Mesenchymal stem cell (in vitro differentiated cells and primary cell): ENCODE measurements at regions not wholly inside any gene's neighbourhood (a gene's known extent, or its start where the extent isn't known, plus 50 kb on each side); places are given as distances from the start of the nearest gene placed in this dataset.
"Not testable (repeated sequence)": the region's sequence is repeated elsewhere in the genome, so short reads cannot be mapped to it uniquely, and the experiment has no call there.

Source experiments
- DNase-seq: peaks from one replicate; pipeline ENCODE4 v3.0.0-alpha.2; 2013
- H2AFZ ChIP-seq: one replicate; pipeline ENCODE4 v1.6.1; 2013; ENCODE audit warnings: low read depth, mild to moderate bottlenecking, control low read depth, inconsistent platforms, low read length, moderate library complexity
- H2AK5ac ChIP-seq: 2 replicates; pipeline ENCODE4 v1.6.1; 2013; ENCODE audit warnings: low read length, moderate library complexity, mild to moderate bottlenecking, inconsistent platforms; ENCODE audit not compliant: severe bottlenecking
- H2BK120ac ChIP-seq: one replicate; pipeline ENCODE4 v1.6.1; 2013; ENCODE audit warnings: low read depth, mild to moderate bottlenecking, inconsistent platforms, low read length, moderate library complexity
- H2BK12ac ChIP-seq, 2 experiments: one replicate each; pipeline ENCODE4 v1.6.1; 2013; ENCODE audit warnings: inconsistent platforms in 2 of 2, low read length in 2 of 2, mild to moderate bottlenecking in 2 of 2, moderate library complexity in 2 of 2, control low read depth in 1 of 2
- H2BK15ac ChIP-seq: one replicate; pipeline ENCODE4 v1.6.1; 2013; ENCODE audit warnings: mild to moderate bottlenecking, low read depth, inconsistent platforms; ENCODE audit not compliant: poor library complexity, severe bottlenecking
- H2BK5ac ChIP-seq: 2 replicates; pipeline ENCODE4 v1.6.1; 2013; ENCODE audit warnings: low read depth, mild to moderate bottlenecking, low read length, control low read depth, inconsistent platforms; ENCODE audit not compliant: poor library complexity, severe bottlenecking
- H3K14ac ChIP-seq, 2 experiments: one replicate each; pipeline ENCODE4 v1.6.1; 2013; ENCODE audit warnings: inconsistent platforms in 2 of 2, low read length in 2 of 2, control low read depth in 1 of 2, mild to moderate bottlenecking in 1 of 2, moderate library complexity in 1 of 2
- H3K18ac ChIP-seq, 2 experiments: one replicate each; pipeline ENCODE4 v1.6.1; 2013; ENCODE audit warnings: inconsistent platforms in 2 of 2, low read length in 2 of 2, control low read depth in 1 of 2, low read depth in 1 of 2, mild to moderate bottlenecking in 1 of 2
- H3K23ac ChIP-seq, 2 experiments: one replicate each; pipeline ENCODE4 v1.6.1; 2013; ENCODE audit warnings: inconsistent platforms in 2 of 2, low read length in 2 of 2, mild to moderate bottlenecking in 2 of 2, moderate library complexity in 2 of 2, control low read depth in 1 of 2
- H3K27ac ChIP-seq: 2 replicates; pipeline ENCODE4 v1.5.1; 2013; ENCODE audit warnings: mild to moderate bottlenecking, moderate library complexity, low read length, control low read depth, inconsistent platforms; ENCODE audit not compliant: poor library complexity, severe bottlenecking
- H3K27me3 ChIP-seq, 2 experiments: 2 replicates each; pipeline versions ENCODE4 v1.6.1 to v1.7.0; 2013; ENCODE audit warnings: low read length in 2 of 2, mild to moderate bottlenecking in 2 of 2, moderate library complexity in 2 of 2, control low read depth in 1 of 2, inconsistent platforms in 1 of 2; ENCODE audit not compliant: control insufficient read depth in 1 of 2, insufficient read depth in 1 of 2
- H3K36me3 ChIP-seq, 2 experiments: 2 replicates each; pipeline versions ENCODE4 v1.6.1 to v1.7.0; 2013; ENCODE audit warnings: low read length in 2 of 2, control low read depth in 1 of 2, inconsistent platforms in 1 of 2, low read depth in 1 of 2, mild to moderate bottlenecking in 1 of 2; ENCODE audit not compliant: insufficient read depth in 2 of 2, control insufficient read depth in 1 of 2
- H3K4ac ChIP-seq, 2 experiments: one replicate each; pipeline ENCODE4 v1.6.1; 2013; ENCODE audit warnings: inconsistent platforms in 2 of 2, low read length in 2 of 2, mild to moderate bottlenecking in 2 of 2, moderate library complexity in 2 of 2, control low read depth in 1 of 2, low read depth in 1 of 2
- H3K4me1 ChIP-seq: 2 replicates; pipeline ENCODE4 v1.6.1; 2013; ENCODE audit warnings: low read depth, low read length, control low read depth; ENCODE audit not compliant: control insufficient read depth, insufficient read depth
- H3K4me2 ChIP-seq: 2 replicates; pipeline ENCODE4 v1.6.1; 2013; ENCODE audit warnings: low read length, mild to moderate bottlenecking, inconsistent platforms; ENCODE audit not compliant: poor library complexity, severe bottlenecking
- H3K4me3 ChIP-seq, 2 experiments: 2 replicates each; pipeline versions ENCODE4 v1.5.1 to v1.7.0; 2013; ENCODE audit warnings: low read length in 2 of 2, mild to moderate bottlenecking in 2 of 2, control low read depth in 1 of 2, low read depth in 1 of 2; ENCODE audit not compliant: insufficient read depth in 1 of 2
- H3K79me1 ChIP-seq: replicated peaks from 2 replicates; pipeline ENCODE4 v1.6.1; 2013; ENCODE audit warnings: mild to moderate bottlenecking, control low read depth, low read length, inconsistent platforms; ENCODE audit not compliant: poor library complexity, severe bottlenecking
- H3K9ac ChIP-seq: 2 replicates; pipeline ENCODE4 v1.7.0; 2013; ENCODE audit warnings: mild to moderate bottlenecking, low read length, moderate library complexity
- H3K9me3 ChIP-seq: 2 replicates; pipeline ENCODE4 v1.7.0; 2013; ENCODE audit warnings: mild to moderate bottlenecking, low read length; ENCODE audit not compliant: control insufficient read depth
- H4K8ac ChIP-seq: one replicate; pipeline ENCODE4 v1.6.1; 2013; ENCODE audit warnings: inconsistent platforms, mild to moderate bottlenecking, low read length, moderate library complexity
- H4K91ac ChIP-seq: one replicate; pipeline ENCODE4 v1.6.1; 2013; ENCODE audit warnings: mild to moderate bottlenecking, low read length, inconsistent platforms
- WGBS: methylation state at CpG from one replicate; pipeline ENCODE4 v1.1.7; 2013; ENCODE audit warnings: mixed read lengths; 5-methylcytosine and 5-hydroxymethylcytosine counted together

- Histone ChIP-seq H4K91ac (no peak overlapping the region), H2BK5ac (no peak overlapping the region), H3K14ac (no peak overlapping the region), H2BK15ac (no peak overlapping the region), H2BK12ac (no peak overlapping the region), H3K4me2 (no peak overlapping the region), H3K9ac (no peak overlapping the region), H3K27me3 (no peaks in the 10 kb centered on the region), H3K4ac (no peak overlapping the region), H3K23ac (no peak overlapping the region), H2AK5ac (no peak overlapping the region), H3K36me3 (no peaks in the 10 kb centered on the region), H3K79me1 (no peaks in the 10 kb centered on the region), H3K4me3 (no peak overlapping the region), H2BK120ac (no peak overlapping the region), H3K9me3 (no peaks in the 10 kb centered on the region), H3K4me1 (peaks cover under 1% of the 10 kb centered on the region), H2AFZ (no peak overlapping the region), H3K18ac (no peak overlapping the region), H4K8ac (no peak overlapping the region), H3K27ac (no peak overlapping the region)
- WGBS, result 88% methylated on average over 1 of the region's 1 CpG
- no peak for DNase-seq
Observed at GRCh38 chr10:31213959-31214358, 105.1 kb upstream of the ZEB1 start.

DNA sequence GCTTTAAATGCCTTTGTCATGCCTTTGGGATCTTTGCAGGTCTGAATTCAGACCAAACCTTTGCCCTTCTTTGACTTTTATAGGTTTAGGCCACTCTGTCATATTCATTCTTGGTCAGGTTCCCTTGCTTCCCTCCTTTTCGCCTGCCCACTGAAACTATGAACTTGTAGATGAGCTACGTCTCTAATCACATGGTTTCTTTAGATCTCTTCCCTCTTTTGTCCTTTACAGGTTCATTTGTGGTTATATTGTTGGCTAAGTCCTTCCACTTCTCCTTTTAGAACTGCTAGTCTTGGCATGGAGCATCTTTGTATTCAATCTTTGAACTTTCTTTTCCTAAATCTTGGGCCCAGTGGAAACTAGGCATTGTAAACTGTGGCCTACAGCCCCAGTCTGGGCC is 104.0 kb upstream of the ZEB1 start:
- no peaks in the 10 kb centered on the region for H3K79me1 ChIP-seq
- H3K23ac ChIP-seq, result no peak overlapping the region
- no peak overlapping the region for H3K18ac ChIP-seq
- H3K14ac ChIP-seq, result no peak overlapping the region
- no peak overlapping the region for H3K4ac ChIP-seq
- H2AFZ ChIP-seq, result no peak overlapping the region
- H2BK120ac ChIP-seq, result no peak overlapping the region
- DNase-seq, result no peak
- no peaks in the 10 kb centered on the region for H3K9me3 ChIP-seq
- no peak overlapping the region for H3K9ac ChIP-seq
- H2BK12ac ChIP-seq, result no peak overlapping the region
- no peak overlapping the region for H4K91ac ChIP-seq
- no CpG with 5 or more reads among the region's 2 CpGs for WGBS
- no peaks in the 10 kb centered on the region for H3K27me3 ChIP-seq
- no peaks in the 10 kb centered on the region for H3K4me1 ChIP-seq
- no peak overlapping the region for H3K4me3 ChIP-seq
- no peak overlapping the region for H3K27ac ChIP-seq
- no peaks in the 10 kb centered on the region for H3K36me3 ChIP-seq
- H4K8ac ChIP-seq, result no peak overlapping the region
- no peak overlapping the region for H3K4me2 ChIP-seq
- H2BK15ac ChIP-seq, result no peak overlapping the region
- no peak overlapping the region for H2BK5ac ChIP-seq
- H2AK5ac ChIP-seq, result no peak overlapping the region

- no peak overlapping the region for H3K18ac ChIP-seq
- no peak overlapping the region for H2BK15ac ChIP-seq
- H3K9me3 ChIP-seq, result no peaks in the 10 kb centered on the region
- H3K36me3 ChIP-seq, result no peaks in the 10 kb centered on the region
- H2AK5ac ChIP-seq, result no peak overlapping the region
- H3K27ac ChIP-seq, result no peak overlapping the region
- H4K8ac ChIP-seq, result no peak overlapping the region
- no peak overlapping the region for H3K4me2 ChIP-seq
- H2BK12ac ChIP-seq, result no peak overlapping the region
- H2AFZ ChIP-seq, result no peak overlapping the region
- no peak overlapping the region for H3K9ac ChIP-seq
- no peak overlapping the region for H3K4ac ChIP-seq
- H2BK120ac ChIP-seq, result no peak overlapping the region
- no peak for DNase-seq
- H2BK5ac ChIP-seq, result no peak overlapping the region
- H3K79me1 ChIP-seq, result no peaks in the 10 kb centered on the region
- H3K27me3 ChIP-seq, result no peaks in the 10 kb centered on the region
- no peak overlapping the region for H4K91ac ChIP-seq
- WGBS, result no CpG with 5 or more reads among the region's 1 CpG
- H3K14ac ChIP-seq, result no peak overlapping the region
- H3K23ac ChIP-seq, result no peak overlapping the region
- no peaks in the 10 kb centered on the region for H3K4me1 ChIP-seq
- H3K4me3 ChIP-seq, result no peak overlapping the region
Observed at GRCh38 chr10:31219306-31219705, 99.7 kb upstream of the ZEB1 start.

DNA sequence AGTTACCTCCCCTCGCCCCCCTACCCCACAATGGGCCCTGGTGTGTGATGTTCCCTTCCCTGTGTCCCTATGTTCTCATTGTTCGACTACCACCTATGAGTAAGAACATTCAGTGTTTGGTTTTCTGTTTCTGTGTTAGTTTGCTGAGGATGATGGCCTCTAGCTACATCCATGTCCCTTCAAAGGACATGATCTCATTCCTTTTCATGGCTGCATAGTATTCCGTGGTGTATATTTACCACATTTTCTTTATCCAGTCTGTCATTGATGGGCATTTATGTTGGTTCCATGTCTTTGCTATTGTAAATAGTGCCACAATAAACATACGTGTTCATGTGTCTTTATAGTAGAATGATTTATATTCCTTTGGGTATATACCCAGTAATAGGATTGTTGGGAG is 90.2 kb upstream of the ZEB1 start:
- not testable (repeated sequence) for H2AK5ac ChIP-seq, H2BK15ac ChIP-seq, H2AFZ ChIP-seq, H3K4me3 ChIP-seq, H3K27me3 ChIP-seq, H3K9ac ChIP-seq, H3K36me3 ChIP-seq, H3K79me1 ChIP-seq, H2BK120ac ChIP-seq, H2BK5ac ChIP-seq, H3K4me1 ChIP-seq, H3K18ac ChIP-seq, H3K14ac ChIP-seq, H3K27ac ChIP-seq, H4K8ac ChIP-seq, H4K91ac ChIP-seq, DNase-seq, H3K4ac ChIP-seq, H3K9me3 ChIP-seq, H3K23ac ChIP-seq, H3K4me2 ChIP-seq
- 76% methylated on average over 2 of the region's 4 CpGs for WGBS
- H2BK12ac ChIP-seq, result peak overlapping the region in 1 of 2 experiments; percentile 11
